ENCODE measurements at regions not wholly inside any gene's neighbourhood (a gene's known extent, or its start where the extent isn't known, plus 50 kb on each side); places are given as distances from the start of the nearest gene placed in this dataset.

DNA sequence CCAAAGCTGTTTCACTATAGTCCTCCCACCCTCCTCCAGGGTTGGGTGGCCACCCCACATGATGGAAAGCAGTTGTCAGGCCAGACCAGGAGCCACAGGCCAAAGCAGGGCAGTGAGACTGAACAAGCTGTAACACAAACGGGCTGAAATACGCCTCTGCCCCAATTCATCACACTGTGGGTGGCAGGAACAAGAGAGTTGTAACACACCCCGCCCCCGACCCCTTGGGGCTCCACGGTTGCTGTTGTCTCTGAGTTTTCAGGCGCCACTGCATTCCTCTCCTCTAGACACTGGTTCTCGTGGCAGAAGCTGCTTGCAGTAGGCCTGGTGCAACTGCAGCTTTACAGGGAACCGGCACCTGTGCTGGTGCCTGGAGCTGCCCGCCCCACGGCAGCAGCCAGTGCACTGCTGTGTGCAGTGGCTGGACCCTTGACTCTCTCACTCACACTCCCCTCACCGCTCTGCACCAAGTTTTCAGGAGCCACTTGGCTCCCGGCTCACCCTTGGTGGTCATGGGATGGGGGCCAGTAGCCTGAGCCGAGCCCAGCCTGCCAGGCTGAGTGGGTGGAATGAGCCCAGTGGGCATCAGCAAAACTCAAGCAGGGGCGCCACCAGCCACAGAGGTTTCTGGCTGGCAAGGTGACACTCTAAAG, 1314.5 kb upstream of the MIR17HG start:
- Histone ChIP-seq H3K4me1 (ENCODE audit: control insufficient read depth in 1 of 2, insufficient read depth in 2 of 2, low read length in 2 of 2) (no peaks in the 10 kb centered on the region), H4K20me1 (ENCODE audit: insufficient read depth) (no peaks in the 10 kb centered on the region), H3K79me2 (ENCODE audit: insufficient read depth, low read length) (no peaks in the 10 kb centered on the region), H3K9me3 (ENCODE audit: control insufficient read depth in 1 of 2, insufficient read depth in 1 of 2, low read depth in 1 of 2, low read length in 2 of 2) (no peaks in the 10 kb centered on the region; a peak in 1 of 4 replicates), H3K9me2 (ENCODE audit: insufficient read depth) (no peaks in the 10 kb centered on the region), H3K27ac (ENCODE audit: low read depth, low read length) (no peak overlapping the region), H3K9ac (ENCODE audit: low read length) (no peak overlapping the region), H3K4me3 (replicated peaks in 1 of 2; ENCODE audit: low read depth in 1 of 2, low read length in 2 of 2) (no peak overlapping the region), H3K4me2 (ENCODE audit: low read length) (no peak overlapping the region), H2AFZ (ENCODE audit: low read depth, low read length, poor library complexity, severe bottlenecking) (no peak overlapping the region), H3K27me3 (ENCODE audit: insufficient read depth, low read length) (no peaks in the 10 kb centered on the region), H3K36me3 (ENCODE audit: control insufficient read depth in 1 of 2, insufficient read depth in 2 of 2, low read length in 2 of 2) (no peaks in the 10 kb centered on the region)
- DNase-seq (ENCODE audit: low read depth, low spot score): no peak
- BruUV-seq (replicated peaks): no TSS peak
- ChIA-PET RAD21 (ENCODE audit: low non-redundant PET in 1 of 2, low total read pairs in 2 of 2, uncharacterized antibody in 2 of 2, unreplicated experiment in 2 of 2) (no interaction called here), CTCF (no interaction called here), POLR2A (no interaction called here)
- TF ChIP-seq CBX3 (IDR thresholded peaks at IDR 0.05; ENCODE audit: low read depth) (no peak), EGR1 (IDR thresholded peaks at IDR 0.05; ENCODE audit: low read depth) (no peak), MAX (IDR thresholded peaks at IDR 0.05) (no peak), EZH2 (IDR thresholded peaks at IDR 0.05) (no peak), YY1 (IDR thresholded peaks at IDR 0.05; ENCODE audit: extremely low read depth, insufficient replicate concordance, low read depth, low read length) (no peak), CEBPB (IDR thresholded peaks at IDR 0.05; ENCODE audit: low read depth) (no peak), ZNF274 (IDR thresholded peaks at IDR 0.05; ENCODE audit: low read depth, low read length) (no peak), EZH2phosphoT487 (IDR thresholded peaks at IDR 0.05; ENCODE audit: borderline replicate concordance) (no peak), JUND (IDR thresholded peaks at IDR 0.05) (no peak), RAD21 (IDR thresholded peaks at IDR 0.05; ENCODE audit: low read depth) (no peak), TCF7L2 (IDR thresholded peaks at IDR 0.05; ENCODE audit: borderline replicate concordance, extremely low read depth, insufficient read depth, insufficient read length) (no peak), POLR2A (IDR thresholded peaks at IDR 0.05; ENCODE audit: borderline replicate concordance, extremely low read depth, insufficient read depth, insufficient read length) (no peak), SIN3A (IDR thresholded peaks at IDR 0.05; ENCODE audit: low read depth) (no peak)
- ATAC-seq: no peak
- intact Hi-C loops (cut with micrococcal nuclease): no loop called here

All from HCT116 (cell line).